GM20000 (cell line): ENCODE measurements at regions not wholly inside any gene's neighbourhood (a gene's known extent, or its start where the extent isn't known, plus 50 kb on each side); places are given as distances from the start of the nearest gene placed in this dataset.

Experiments used
- DNase-seq: peaks from one replicate; pipeline ENCODE4 v3.0.0; 2012; ENCODE audit warnings: low spot score
- CTCF ChIP-seq: IDR thresholded peaks from 2 replicates; pipeline ENCODE4 v1.5.1; 2012; ENCODE audit warnings: mild to moderate bottlenecking, control low read depth; ENCODE audit errors: extremely low read depth, missing control alignments

GRCh38 chr13:86383151-86383550, 583.9 kb upstream of the SLITRK6 start:
- DNase-seq, result no peak
- TF ChIP-seq CTCF, result no peak

- no peak for DNase-seq
- no peak for TF ChIP-seq CTCF
Observed at GRCh38 chr13:86383561-86383960, 584.3 kb upstream of the SLITRK6 start.

GRCh38 chr13:86397635-86398034, 598.4 kb upstream of the SLITRK6 start:
- no peak for DNase-seq
- TF ChIP-seq CTCF, result no peak

GRCh38 chr13:86399572-86399971, 600.4 kb upstream of the SLITRK6 start:
- DNase-seq, result no peak
- TF ChIP-seq CTCF, result no peak

GRCh38 chr13:86402500-86402899, 603.3 kb upstream of the SLITRK6 start:
- no peak for DNase-seq
- TF ChIP-seq CTCF, result no peak

- DNase-seq, result no peak
- no peak for TF ChIP-seq CTCF
Observed at GRCh38 chr13:86403181-86403580, 604.0 kb upstream of the SLITRK6 start.

GRCh38 chr13:86409466-86410241, 610.4 kb upstream of the SLITRK6 start:
- DNase-seq, result no peak
- no peak for TF ChIP-seq CTCF
